ENCODE measurements at regions not wholly inside any gene's neighbourhood (a gene's known extent, or its start where the extent isn't known, plus 50 kb on each side); places are given as distances from the start of the nearest gene placed in this dataset.

DNA sequence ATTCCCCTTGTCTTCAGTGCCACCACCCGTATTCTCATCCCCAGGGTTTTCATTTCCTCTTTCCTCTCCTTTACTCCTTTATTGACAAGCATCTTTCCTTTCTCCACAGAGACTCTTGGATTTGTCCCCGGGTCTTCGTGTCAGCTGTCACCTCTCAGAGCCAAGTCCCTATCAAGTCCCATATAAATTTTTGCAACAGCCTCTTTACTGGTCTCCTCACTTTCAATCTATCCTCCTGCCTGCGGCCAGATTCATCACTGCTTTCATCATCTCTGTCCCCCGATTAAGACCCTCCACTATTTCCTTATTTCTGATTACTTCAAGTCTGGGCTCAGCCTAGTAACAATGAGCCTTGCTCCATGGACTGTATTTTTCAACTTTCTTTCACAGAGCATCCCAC, 113.8 kb downstream of the CTAGE1 start:
- in situ Hi-C loops (cut with MboI; ENCODE audit: low sequenced_read_pairs in 4 of 4) (no loop called here), intact Hi-C loops (cut with DNase I; ENCODE audit: low total_unique reads) (no loop called here)
- ATAC-seq (no peak), DNase-seq (no peak)
- TF ChIP-seq POLR2A (IDR thresholded peaks at IDR 0.05) (no peak), CTCF (IDR thresholded peaks at IDR 0.05 in 4 of 5, conservative IDR thresholded peaks at IDR 0.05 in 1 of 5) (no peak)
- no peaks in the 10 kb centered on the region for H3K27me3 ChIP-seq
- H3K4me1 ChIP-seq = no peaks in the 10 kb centered on the region
- no peaks in the 10 kb centered on the region for H3K36me3 ChIP-seq
- H3K27ac ChIP-seq = no peak overlapping the region
- H3K4me3 ChIP-seq = no peak overlapping the region
- H3K9me3 ChIP-seq = no peaks in the 10 kb centered on the region

GRCh38 chr18:22302144-22302543, 115.6 kb downstream of the CTAGE1 start:
- TF ChIP-seq CTCF (IDR thresholded peaks at IDR 0.05 in 4 of 5, conservative IDR thresholded peaks at IDR 0.05 in 1 of 5) (no peak), POLR2A (IDR thresholded peaks at IDR 0.05) (no peak)
- intact Hi-C loops (cut with DNase I; ENCODE audit: low total_unique reads) (no loop called here), in situ Hi-C loops (cut with MboI; ENCODE audit: low sequenced_read_pairs in 4 of 4) (no loop called here)
- H3K27ac ChIP-seq = no peak overlapping the region
- H3K9me3 ChIP-seq = no peaks in the 10 kb centered on the region
- H3K4me3 ChIP-seq = no peak overlapping the region
- H3K4me1 ChIP-seq = no peaks in the 10 kb centered on the region
- H3K36me3 ChIP-seq = no peaks in the 10 kb centered on the region
- ATAC-seq = no peak
- no peaks in the 10 kb centered on the region for H3K27me3 ChIP-seq
- no peak for DNase-seq

DNA sequence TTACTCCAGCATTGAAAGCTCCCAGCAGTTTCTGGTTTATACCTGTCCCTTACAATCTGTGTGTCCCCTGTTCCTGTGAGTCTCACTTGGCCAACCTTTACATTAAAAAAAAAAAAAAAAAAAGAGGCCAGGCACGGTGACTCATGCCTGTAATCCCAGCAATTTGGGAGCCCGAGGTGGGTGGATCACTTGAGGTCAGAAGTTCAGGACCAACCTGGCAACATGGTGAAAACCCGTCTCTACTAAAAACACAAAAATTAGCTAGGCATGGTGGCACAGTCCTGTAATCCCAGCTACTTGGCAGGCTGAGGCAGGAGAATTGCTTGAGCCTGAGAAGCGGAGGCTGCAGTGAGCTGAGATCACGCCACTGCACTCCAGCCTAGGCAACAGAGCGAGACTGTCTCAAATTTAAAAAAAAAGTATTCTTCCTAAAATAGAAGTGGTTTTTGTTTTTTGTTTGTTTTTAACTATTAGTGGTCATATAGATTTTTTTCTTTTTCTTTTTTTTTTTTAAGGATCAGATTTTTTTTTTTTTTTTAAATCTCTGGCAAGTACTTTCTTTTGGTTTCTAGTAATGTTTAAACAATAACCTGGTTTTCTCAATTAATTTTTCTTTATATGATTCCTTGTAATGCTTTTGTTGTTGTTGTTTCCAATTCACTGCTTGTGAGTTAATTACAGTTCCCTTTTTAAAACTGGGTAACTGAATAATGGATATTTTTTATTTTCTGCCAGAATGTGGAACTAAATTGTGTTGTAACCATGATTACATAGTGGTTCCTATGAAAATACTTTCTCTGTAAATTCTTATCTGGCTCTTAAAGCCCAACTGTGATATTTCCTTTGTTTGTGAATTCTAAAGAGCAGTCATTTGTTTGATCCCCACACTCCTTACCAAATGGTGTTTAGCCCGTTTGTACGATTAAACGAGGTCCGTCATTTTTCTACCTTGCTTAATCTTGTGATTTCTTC, 116.8 kb downstream of the CTAGE1 start:
- H3K27me3 ChIP-seq = no peaks in the 10 kb centered on the region
- no peak overlapping the region for H3K4me3 ChIP-seq
- H3K36me3 ChIP-seq = no peaks in the 10 kb centered on the region
- in situ Hi-C loops (cut with MboI; ENCODE audit: low sequenced_read_pairs in 4 of 4) = no loop called here
- no peak overlapping the region for H3K27ac ChIP-seq
- intact Hi-C loops (cut with DNase I; ENCODE audit: low total_unique reads) = no loop called here
- DNase-seq (no peak), ATAC-seq (no peak)
- no peaks in the 10 kb centered on the region for H3K9me3 ChIP-seq
- no peaks in the 10 kb centered on the region for H3K4me1 ChIP-seq
- TF ChIP-seq CTCF (IDR thresholded peaks at IDR 0.05 in 4 of 5, conservative IDR thresholded peaks at IDR 0.05 in 1 of 5) = no peak
- no peak for TF ChIP-seq POLR2A (IDR thresholded peaks at IDR 0.05)

DNA sequence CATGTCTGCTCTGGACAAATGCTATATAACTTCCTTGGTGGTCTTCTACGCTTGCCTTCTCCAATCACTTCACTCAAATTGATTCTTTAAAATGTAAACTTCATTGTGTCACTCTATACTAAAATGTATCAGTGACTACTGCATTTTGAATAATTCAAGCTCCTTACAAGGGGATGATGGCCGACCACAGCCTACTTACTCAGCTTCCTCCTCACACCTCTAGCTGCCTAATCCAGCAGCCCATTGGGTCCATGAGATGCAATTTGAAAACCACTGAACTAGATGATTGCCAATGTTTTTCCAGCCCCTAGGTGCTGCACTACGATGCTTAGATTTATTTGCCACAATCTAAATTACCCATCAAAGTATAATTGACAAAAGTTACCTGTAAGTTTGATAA, 120.7 kb downstream of the CTAGE1 start:
- H3K9me3 ChIP-seq = no peaks in the 10 kb centered on the region
- no peak overlapping the region for H3K4me3 ChIP-seq
- H3K27ac ChIP-seq = no peak overlapping the region
- in situ Hi-C loops (cut with MboI; ENCODE audit: low sequenced_read_pairs in 4 of 4) (no loop called here), intact Hi-C loops (cut with DNase I; ENCODE audit: low total_unique reads) (no loop called here)
- H3K27me3 ChIP-seq = no peaks in the 10 kb centered on the region
- DNase-seq (no peak), ATAC-seq (no peak)
- no peak for TF ChIP-seq CTCF (IDR thresholded peaks at IDR 0.05 in 4 of 5, conservative IDR thresholded peaks at IDR 0.05 in 1 of 5)
- TF ChIP-seq POLR2A (IDR thresholded peaks at IDR 0.05) = no peak
- no peaks in the 10 kb centered on the region for H3K36me3 ChIP-seq
- H3K4me1 ChIP-seq = no peaks in the 10 kb centered on the region
